ENCODE measurements at regions not wholly inside any gene's neighbourhood (a gene's known extent, or its start where the extent isn't known, plus 50 kb on each side); places are given as distances from the start of the nearest gene placed in this dataset.
"Not testable (repeated sequence)": the region's sequence is repeated elsewhere in the genome, so short reads cannot be mapped to it uniquely, and the experiment has no call there.

- no peak for DNase-seq
- Histone ChIP-seq H3K9me3 (peaks cover 0 to 9% (median 0%) of the 10 kb centered on the region in 11 donors), H3K4me1 (peaks cover 4 to 35% (median 18%) of the 10 kb centered on the region in 9 donors), H3K4me3 (no peak overlapping the region), H3K36me3 (no peaks in the 10 kb centered on the region), H3K27ac (no peak overlapping the region), H3K27me3 (peaks cover 0 to 35% (median 0%) of the 10 kb centered on the region in 7 donors)
- TF ChIP-seq CTCF (IDR thresholded peaks at IDR 0.05): no peak
- ATAC-seq: no peak
- intact Hi-C loops (cut with DNase I): loop anchor here in 1 of 10 donors (10.0 kb wide), 1 partner anchor 88 kb away; no protein-coding TSS in a partner anchor
- 82 to 85% methylated on average over 5 of the region's 5 CpGs for WGBS, 2 donors
Observed at GRCh38 chr1:47537268-47537667, 99.4 kb downstream of the FOXD2 start.

GRCh38 chr1:47537966-47538365, 100.1 kb downstream of the FOXD2 start:
- intact Hi-C loops (cut with DNase I): loop anchor here in 1 of 10 donors (10.0 kb wide), 1 partner anchor 87 kb away; no protein-coding TSS in a partner anchor
- WGBS, 2 donors: 83 to 96% methylated on average over 3 of the region's 3 CpGs

GRCh38 chr1:47538530-47538929, 100.7 kb downstream of the FOXD2 start:
- DNase-seq, ATAC-seq, H3K9me3 ChIP-seq, H3K36me3 ChIP-seq, H3K27ac ChIP-seq, H3K4me3 ChIP-seq: not testable (repeated sequence)
- WGBS, 2 donors: 89 to 98% methylated on average over 2 of the region's 2 CpGs
- peaks cover 0 to 23% (median 0%) of the 10 kb centered on the region in 7 donors for H3K27me3 ChIP-seq
- peaks cover 4 to 27% (median 13%) of the 10 kb centered on the region in 9 donors for H3K4me1 ChIP-seq
- intact Hi-C loops (cut with DNase I): loop anchor here in 1 of 10 donors (10.0 kb wide), 1 partner anchor 86 kb away; no protein-coding TSS in a partner anchor

More at GRCh38 chr1:47537966-47538365, 100.1 kb downstream of the FOXD2 start:
- Histone ChIP-seq H3K4me3 (no peak overlapping the region), H3K9me3 (peaks cover 0 to 9% (median 0%) of the 10 kb centered on the region in 11 donors), H3K36me3 (no peaks in the 10 kb centered on the region), H3K27me3 (peaks cover 0 to 28% (median 0%) of the 10 kb centered on the region in 7 donors), H3K27ac (no peak overlapping the region), H3K4me1 (peaks cover 4 to 28% (median 15%) of the 10 kb centered on the region in 9 donors)
- DNase-seq (no peak), ATAC-seq (no peak)
- TF ChIP-seq CTCF (IDR thresholded peaks at IDR 0.05): no peak

GRCh38 chr1:47541705-47542104, 103.9 kb downstream of the FOXD2 start:
- 89 to 94% methylated on average over 4 of the region's 4 CpGs for WGBS, 2 donors
- H3K4me1 ChIP-seq; H3K4me3 ChIP-seq; ATAC-seq; H3K27ac ChIP-seq; H3K9me3 ChIP-seq; H3K36me3 ChIP-seq; DNase-seq; intact Hi-C loops (cut with DNase I): not testable (repeated sequence)
- peaks cover 0 to 16% (median 0%) of the 10 kb centered on the region in 7 donors for H3K27me3 ChIP-seq

- intact Hi-C loops (cut with DNase I); DNase-seq; H3K36me3 ChIP-seq; H3K9me3 ChIP-seq; ATAC-seq; H3K4me1 ChIP-seq; H3K4me3 ChIP-seq; H3K27ac ChIP-seq: not testable (repeated sequence)
- peaks cover 0 to 12% (median 0%) of the 10 kb centered on the region in 7 donors for H3K27me3 ChIP-seq
- WGBS, 2 donors: 96 to 97% methylated on average over 1 of the region's 1 CpG
Observed at GRCh38 chr1:47543089-47543488, 105.2 kb downstream of the FOXD2 start.

GRCh38 chr1:47545912-47546483, 108.2 kb downstream of the FOXD2 start:
- H3K4me1 ChIP-seq: peaks cover 0 to 6% (median 0%) of the 10 kb centered on the region in 9 donors
- TF ChIP-seq CTCF (IDR thresholded peaks at IDR 0.05): no peak
- DNase-seq (no peak), ATAC-seq (no peak)
- no peak overlapping the region for H3K27ac ChIP-seq
- 74 to 79% methylated on average over 4 of the region's 4 CpGs for WGBS, 2 donors
- H3K9me3 ChIP-seq: peaks cover 0 to 9% (median 0%) of the 10 kb centered on the region in 11 donors
- H3K27me3 ChIP-seq: peaks cover 0 to 15% (median 0%) of the 10 kb centered on the region in 7 donors
- intact Hi-C loops (cut with DNase I): no loop called here
- H3K36me3 ChIP-seq: no peaks in the 10 kb centered on the region
- H3K4me3 ChIP-seq: no peak overlapping the region

Measured in heart right ventricle (tissue), 16 donors.